Cardiac muscle cell (in vitro differentiated cells and primary cell): ENCODE measurements at regions not wholly inside any gene's neighbourhood (a gene's known extent, or its start where the extent isn't known, plus 50 kb on each side); places are given as distances from the start of the nearest gene placed in this dataset.

Experiments used
- DNase-seq, 2 donors: peaks; one replicate each; pipeline versions ENCODE4 v3.0.0 to v3.0.0-alpha.2; 2010 to 2017; ENCODE audit warnings: low read depth in 1 of 2, low spot score in 1 of 2
- H3K27ac ChIP-seq: fragments of 200-600 bp; sonication (generic); 2 replicates; pipeline ENCODE4 v1.5.1; 2016
- H3K27me3 ChIP-seq: fragments of 200-600 bp; sonication (generic); 2 replicates; pipeline ENCODE4 v1.6.0; 2016; ENCODE audit warnings: control low read depth
- H3K36me3 ChIP-seq: fragments of 200-600 bp; sonication (generic); 2 replicates; pipeline ENCODE4 v1.5.1; 2016; ENCODE audit warnings: control low read depth
- H3K4me1 ChIP-seq: fragments of 200-600 bp; sonication (generic); 2 replicates; pipeline ENCODE4 v1.8.1; 2017; ENCODE audit warnings: low read depth, mild to moderate bottlenecking, mixed run types
- H3K4me3 ChIP-seq: fragments of 200-600 bp; sonication (generic); 2 replicates; pipeline ENCODE4 v1.5.1; 2016; ENCODE audit warnings: mild to moderate bottlenecking
- H3K9me3 ChIP-seq: fragments of 200-600 bp; sonication (generic); 2 replicates; pipeline ENCODE4 v1.5.1; 2017; ENCODE audit warnings: low read depth, mild to moderate bottlenecking, control low read depth
- TF ChIP-seq, protein P1 (sequence below): IDR thresholded peaks from 2 replicates; pipeline ENCODE4 v1.5.1; 2012; ENCODE audit warnings: low read depth, mild to moderate bottlenecking, low read length

DNA sequence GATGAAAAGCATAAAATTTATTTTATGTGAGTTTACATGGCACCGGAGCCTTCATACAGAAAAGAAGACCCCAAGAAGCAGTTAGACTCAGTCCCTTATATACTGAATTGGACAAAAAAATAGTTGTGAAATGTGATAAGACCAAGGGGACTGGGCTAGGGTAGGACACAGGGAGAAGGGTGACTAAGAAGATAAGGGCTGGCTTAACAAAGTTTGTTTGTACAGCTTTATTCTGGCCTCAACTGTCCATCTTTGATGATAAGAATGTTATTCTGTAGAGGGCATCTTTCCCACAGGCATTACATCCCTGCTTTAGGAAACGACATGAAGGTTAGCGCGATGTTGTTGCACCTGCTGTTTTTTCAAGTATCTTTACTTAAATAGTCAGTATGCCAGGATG, 86.5 kb downstream of the SEC61G start:
- DNase-seq: no peak
- Histone ChIP-seq H3K4me3 (no peak overlapping the region), H3K4me1 (no peaks in the 10 kb centered on the region), H3K36me3 (no peaks in the 10 kb centered on the region), H3K27me3 (no peaks in the 10 kb centered on the region), H3K27ac (no peak overlapping the region), H3K9me3 (no peaks in the 10 kb centered on the region)
- TF ChIP-seq, protein P1, sequence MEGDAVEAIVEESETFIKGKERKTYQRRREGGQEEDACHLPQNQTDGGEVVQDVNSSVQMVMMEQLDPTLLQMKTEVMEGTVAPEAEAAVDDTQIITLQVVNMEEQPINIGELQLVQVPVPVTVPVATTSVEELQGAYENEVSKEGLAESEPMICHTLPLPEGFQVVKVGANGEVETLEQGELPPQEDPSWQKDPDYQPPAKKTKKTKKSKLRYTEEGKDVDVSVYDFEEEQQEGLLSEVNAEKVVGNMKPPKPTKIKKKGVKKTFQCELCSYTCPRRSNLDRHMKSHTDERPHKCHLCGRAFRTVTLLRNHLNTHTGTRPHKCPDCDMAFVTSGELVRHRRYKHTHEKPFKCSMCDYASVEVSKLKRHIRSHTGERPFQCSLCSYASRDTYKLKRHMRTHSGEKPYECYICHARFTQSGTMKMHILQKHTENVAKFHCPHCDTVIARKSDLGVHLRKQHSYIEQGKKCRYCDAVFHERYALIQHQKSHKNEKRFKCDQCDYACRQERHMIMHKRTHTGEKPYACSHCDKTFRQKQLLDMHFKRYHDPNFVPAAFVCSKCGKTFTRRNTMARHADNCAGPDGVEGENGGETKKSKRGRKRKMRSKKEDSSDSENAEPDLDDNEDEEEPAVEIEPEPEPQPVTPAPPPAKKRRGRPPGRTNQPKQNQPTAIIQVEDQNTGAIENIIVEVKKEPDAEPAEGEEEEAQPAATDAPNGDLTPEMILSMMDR: no peak

DNA sequence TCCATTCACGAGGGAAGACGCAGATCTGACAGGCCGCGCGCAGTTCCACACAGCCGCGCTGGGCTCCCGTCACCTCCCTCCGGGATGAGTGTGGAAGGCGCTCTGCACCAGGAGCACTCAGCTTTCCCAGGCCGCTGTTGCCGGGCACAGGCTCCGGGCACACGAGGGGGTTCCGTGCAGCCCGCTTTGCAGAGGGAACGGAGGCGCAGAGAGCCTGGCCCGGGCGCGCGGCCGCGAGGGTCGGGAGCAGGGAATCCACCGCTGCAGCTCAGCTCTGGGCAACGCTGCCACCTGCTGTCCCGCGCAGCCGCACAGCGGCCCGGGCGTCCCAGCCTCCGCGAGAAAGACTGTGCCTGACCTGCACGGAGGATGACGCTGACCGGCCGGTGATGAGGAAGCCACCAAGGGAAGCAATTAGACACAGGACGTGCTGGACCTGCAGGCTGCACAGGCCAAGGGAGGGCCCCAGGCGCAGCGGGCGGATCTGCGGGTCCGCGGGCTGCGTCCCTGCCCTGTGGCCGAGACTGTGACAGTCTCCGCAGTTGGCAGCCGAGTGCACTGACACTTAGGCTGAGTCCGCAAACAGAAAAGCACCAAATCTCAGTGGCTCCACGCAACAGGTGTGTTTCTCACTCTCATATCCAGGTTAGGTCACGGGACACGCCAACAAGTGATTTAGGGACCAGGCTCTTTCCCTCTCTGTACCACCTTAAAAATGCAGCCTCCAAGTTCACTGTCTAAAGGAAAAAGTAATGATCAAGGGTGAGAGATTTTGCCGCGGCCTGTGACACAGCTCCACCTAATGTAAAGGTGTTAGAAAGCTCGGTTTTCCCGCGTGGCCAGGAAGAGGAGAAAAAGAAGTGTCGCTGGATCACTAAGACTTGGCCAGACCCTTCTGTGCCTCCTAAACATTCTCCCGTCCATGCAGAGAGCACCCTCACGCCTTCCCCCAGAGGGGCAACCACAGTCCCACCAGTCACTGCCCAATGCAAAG, 94.5 kb downstream of the SEC61G start:
- Histone ChIP-seq H3K27me3 (peaks cover 17% of the 10 kb centered on the region), H3K4me3 (peak overlapping the region; percentile 35), H3K36me3 (no peaks in the 10 kb centered on the region), H3K9me3 (no peaks in the 10 kb centered on the region), H3K4me1 (no peaks in the 10 kb centered on the region), H3K27ac (no peak overlapping the region)
- peak; percentile 8 to 81 for DNase-seq
- TF ChIP-seq, protein P1: peak; percentile 25

DNA sequence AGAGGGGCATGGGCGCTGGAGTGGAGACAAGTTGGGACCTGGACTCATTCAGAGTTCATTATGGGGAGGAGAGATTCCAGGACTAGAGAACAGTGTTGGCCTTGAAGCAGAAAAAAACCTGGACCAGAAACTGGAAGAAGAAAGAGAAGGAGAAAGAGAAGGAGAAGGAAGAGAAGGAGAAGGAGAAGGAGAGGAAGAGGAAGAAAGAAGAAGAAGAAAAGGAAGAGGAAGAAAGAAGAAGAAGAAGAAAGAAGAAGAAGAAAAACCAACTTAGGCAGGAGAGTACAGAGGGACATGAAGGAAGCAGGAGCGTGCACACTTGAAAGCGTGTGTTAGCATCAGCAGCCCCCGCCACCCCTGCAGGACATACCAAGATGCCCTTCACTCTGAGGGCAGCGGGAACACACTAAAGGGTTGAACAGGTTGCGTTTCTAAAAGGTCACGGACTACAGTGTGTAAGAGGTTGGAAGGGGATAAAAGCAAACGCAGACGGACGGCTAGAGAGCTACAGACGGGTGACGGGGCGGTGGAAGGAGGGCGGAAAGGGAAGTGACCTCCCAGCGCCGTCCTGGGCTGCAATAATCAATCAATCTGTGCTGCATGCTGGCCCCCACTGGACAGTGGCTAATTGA, 95.3 kb downstream of the SEC61G start:
- Histone ChIP-seq H3K4me1 (no peaks in the 10 kb centered on the region), H3K27me3 (peaks cover 17% of the 10 kb centered on the region), H3K9me3 (no peaks in the 10 kb centered on the region), H3K36me3 (no peaks in the 10 kb centered on the region), H3K4me3 (peak overlapping the region; percentile 35), H3K27ac (no peak overlapping the region)
- DNase-seq: no peak
- TF ChIP-seq, protein P1: no peak

DNA sequence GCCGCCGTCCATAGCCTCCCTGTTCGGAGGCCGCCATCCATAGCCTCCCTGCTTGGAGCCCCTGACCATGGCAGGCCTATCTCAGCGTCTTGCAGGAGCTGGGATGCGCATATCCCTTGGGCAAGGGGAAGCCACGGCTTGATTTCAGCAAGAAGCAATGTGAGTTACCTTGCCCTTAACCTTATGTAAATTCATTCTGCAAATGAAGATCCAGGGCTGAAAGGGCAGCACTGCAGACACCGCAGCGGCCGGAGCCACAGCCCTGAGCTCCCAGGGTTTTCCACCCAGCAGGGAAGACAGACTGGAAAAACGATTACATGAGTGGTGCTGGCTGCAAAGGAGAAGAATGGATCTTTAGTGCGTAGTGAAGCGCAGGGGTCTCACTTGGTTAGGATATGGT, 95.8 kb downstream of the SEC61G start:
- TF ChIP-seq, protein P1: no peak
- no peak for DNase-seq
- no peaks in the 10 kb centered on the region for H3K9me3 ChIP-seq

DNA sequence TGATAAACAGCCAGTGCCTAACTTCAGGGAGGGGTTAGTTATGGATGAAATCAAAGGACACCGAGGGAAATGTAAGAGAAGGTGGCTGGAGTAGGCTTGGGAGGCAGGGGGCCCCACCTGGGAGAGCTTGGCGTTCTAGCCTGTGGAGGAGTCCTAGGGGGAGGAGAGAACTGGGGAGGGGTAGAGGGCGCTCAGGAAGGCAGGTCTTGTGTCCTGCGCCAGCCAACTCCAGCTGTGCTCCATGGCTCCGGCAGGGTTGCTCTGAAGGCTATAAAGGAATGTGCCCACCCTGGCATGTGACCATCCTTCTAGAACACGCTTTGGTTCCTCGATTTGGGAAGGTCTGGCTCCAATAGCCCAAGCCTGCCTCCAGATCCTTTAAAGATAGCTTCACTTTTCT, 96.3 kb downstream of the SEC61G start:
- Histone ChIP-seq H3K4me1 (no peaks in the 10 kb centered on the region), H3K9me3 (no peaks in the 10 kb centered on the region), H3K4me3 (no peak overlapping the region), H3K27me3 (peaks cover 17% of the 10 kb centered on the region), H3K27ac (no peak overlapping the region), H3K36me3 (no peaks in the 10 kb centered on the region)
- TF ChIP-seq, protein P1: no peak
- DNase-seq: no peak

More for the DNA sequence above, 95.8 kb downstream of the SEC61G start:
- no peak overlapping the region for H3K27ac ChIP-seq
- peaks cover 17% of the 10 kb centered on the region for H3K27me3 ChIP-seq
- no peaks in the 10 kb centered on the region for H3K4me1 ChIP-seq
- no peaks in the 10 kb centered on the region for H3K36me3 ChIP-seq
- no peak overlapping the region for H3K4me3 ChIP-seq
